Neuronal stem cell (in vitro differentiated cells): ENCODE measurements at regions not wholly inside any gene's neighbourhood (a gene's known extent, or its start where the extent isn't known, plus 50 kb on each side); places are given as distances from the start of the nearest gene placed in this dataset.
"Not testable (repeated sequence)": the region's sequence is repeated elsewhere in the genome, so short reads cannot be mapped to it uniquely, and the experiment has no call there.

Experiments
- DNase-seq: peaks from one replicate; pipeline ENCODE4 v3.0.0-alpha.2; 2013; ENCODE audit warnings: low spot score
- H2AFZ ChIP-seq: one replicate; pipeline ENCODE4 v1.6.1; 2013; ENCODE audit warnings: mild to moderate bottlenecking, low read length, inconsistent platforms
- H2AK5ac ChIP-seq: 2 replicates; pipeline ENCODE4 v1.6.1; 2013; ENCODE audit warnings: low read depth, mild to moderate bottlenecking, inconsistent platforms, low read length, moderate library complexity, mixed read lengths
- H2BK120ac ChIP-seq: 2 replicates; pipeline ENCODE4 v1.6.1; 2013; ENCODE audit warnings: low read depth, mild to moderate bottlenecking, inconsistent platforms, low read length, moderate library complexity, mixed read lengths
- H2BK12ac ChIP-seq: one replicate; pipeline ENCODE4 v1.6.1; 2013; ENCODE audit warnings: low read length, inconsistent platforms
- H2BK15ac ChIP-seq: 2 replicates; pipeline ENCODE4 v1.6.1; 2013; ENCODE audit warnings: mild to moderate bottlenecking, low read length, inconsistent platforms, mixed read lengths
- H2BK5ac ChIP-seq: one replicate; pipeline ENCODE4 v1.6.1; 2013; ENCODE audit warnings: inconsistent platforms, mild to moderate bottlenecking, low read length, moderate library complexity
- H3K14ac ChIP-seq: one replicate; pipeline ENCODE4 v1.6.1; 2013; ENCODE audit warnings: low read length, inconsistent platforms
- H3K18ac ChIP-seq: 2 replicates; pipeline ENCODE4 v1.6.1; 2013; ENCODE audit warnings: low read length, inconsistent platforms
- H3K23ac ChIP-seq: 2 replicates; pipeline ENCODE4 v1.6.1; 2013; ENCODE audit warnings: low read depth, mild to moderate bottlenecking, mixed read lengths, low read length, inconsistent platforms; ENCODE audit not compliant: poor library complexity
- H3K27ac ChIP-seq: replicated peaks from 3 replicates; pipeline ENCODE4 v1.5.1; 2013; ENCODE audit warnings: low read length, inconsistent platforms
- H3K27me3 ChIP-seq, 3 experiments: 2 replicates each; pipeline ENCODE4 v1.6.1; 2013; ENCODE audit warnings: low read length in 3 of 3, mild to moderate bottlenecking in 2 of 3, inconsistent platforms in 1 of 3, low read depth in 1 of 3, mixed read lengths in 1 of 3, moderate library complexity in 1 of 3; ENCODE audit not compliant: control insufficient read depth in 3 of 3, insufficient read depth in 3 of 3
- H3K36me3 ChIP-seq, 2 donors: replicated peaks in 1 of 2; 2 replicates each; pipeline ENCODE4 v1.6.1; 2013; ENCODE audit warnings: low read length in 2 of 2; ENCODE audit not compliant: control insufficient read depth in 2 of 2, insufficient read depth in 2 of 2
- H3K4ac ChIP-seq: 2 replicates; pipeline ENCODE4 v1.6.1; 2013; ENCODE audit warnings: inconsistent platforms, mild to moderate bottlenecking, low read length, moderate library complexity
- H3K4me1 ChIP-seq, 2 donors: 1 replicate in 1 of 2; 2 replicates in 1 of 2; pipeline ENCODE4 v1.6.1; 2013; ENCODE audit warnings: low read length in 2 of 2, low read depth in 1 of 2; ENCODE audit not compliant: control insufficient read depth in 2 of 2, insufficient read depth in 1 of 2
- H3K4me2 ChIP-seq: one replicate; pipeline ENCODE4 v1.6.1; 2013; ENCODE audit warnings: mild to moderate bottlenecking, low read length, inconsistent platforms; ENCODE audit not compliant: insufficient read depth, poor library complexity, severe bottlenecking
- H3K4me3 ChIP-seq, 2 donors: 2 replicates each; pipeline ENCODE4 v1.5.1; 2013; ENCODE audit warnings: low read length in 2 of 2, mild to moderate bottlenecking in 2 of 2, inconsistent platforms in 1 of 2, moderate library complexity in 1 of 2
- H3K79me1 ChIP-seq: one replicate; pipeline ENCODE4 v1.6.1; 2013; ENCODE audit warnings: low read depth, mild to moderate bottlenecking, inconsistent platforms, low read length, moderate library complexity
- H3K9ac ChIP-seq: one replicate; pipeline ENCODE4 v1.6.1; 2013; ENCODE audit warnings: mild to moderate bottlenecking, low read depth, low read length, inconsistent platforms; ENCODE audit not compliant: poor library complexity
- H3K9me3 ChIP-seq, 2 donors: replicated peaks in 1 of 2; 2 replicates each; pipeline versions ENCODE3 to v1.6.1; 2013; ENCODE audit warnings: low read length in 2 of 2, mild to moderate bottlenecking in 2 of 2, inconsistent platforms in 1 of 2, low read depth in 1 of 2, mixed read lengths in 1 of 2, moderate library complexity in 1 of 2; ENCODE audit not compliant: control insufficient read depth in 2 of 2, insufficient read depth in 1 of 2
- H4K8ac ChIP-seq: one replicate; pipeline ENCODE4 v1.6.1; 2013; ENCODE audit warnings: low read depth, mild to moderate bottlenecking, inconsistent platforms, low read length, moderate library complexity
- H4K91ac ChIP-seq: one replicate; pipeline ENCODE4 v1.6.1; 2013; ENCODE audit warnings: low read length, low read depth, mild to moderate bottlenecking, inconsistent platforms; ENCODE audit not compliant: poor library complexity
- WGBS, 2 donors: extraction: QIAGEN DNeasy Blood & Tissue Kit; methylation state at CpG; one replicate each; pipeline ENCODE4 v1.1.7; 2013; ENCODE audit warnings: missing lambda C conversion rate in 2 of 2, mixed read lengths in 1 of 2; ENCODE audit not compliant: insufficient read length in 2 of 2, insufficient replicate concordance in 1 of 2; ENCODE audit errors: extremely low coverage in 2 of 2; 5-methylcytosine and 5-hydroxymethylcytosine counted together

DNA sequence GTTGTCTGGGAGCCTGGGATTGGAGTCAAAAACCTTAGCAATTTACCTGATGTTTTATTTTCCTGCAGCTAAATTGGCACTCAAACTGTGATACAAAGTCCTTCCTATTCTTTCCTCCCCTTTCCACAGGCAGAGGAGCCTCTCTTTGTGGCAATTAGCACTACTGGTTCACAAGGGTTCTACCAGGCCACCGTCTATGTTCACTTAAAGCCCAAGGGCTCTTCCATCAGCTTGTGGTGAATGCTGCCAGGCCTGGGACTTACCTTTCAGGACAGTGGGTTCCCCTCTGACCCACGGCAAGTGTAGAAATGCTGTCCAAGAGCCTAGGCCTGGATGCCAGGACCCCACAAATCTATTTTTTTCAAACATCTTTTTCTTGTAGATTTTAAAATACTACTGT is 251.9 kb upstream of the B3GALT2 start:
- Histone ChIP-seq H2AK5ac (no peak overlapping the region), H3K27me3 (no peaks in the 10 kb centered on the region), H3K4me3 (no peak overlapping the region), H3K23ac (no peak overlapping the region), H3K4me2 (no peak overlapping the region), H2BK12ac (no peak overlapping the region), H2BK120ac (no peak overlapping the region), H2AFZ (no peak overlapping the region), H3K9ac (no peak overlapping the region), H3K79me1 (no peaks in the 10 kb centered on the region), H3K9me3 (peaks cover 1 to 11% of the 10 kb centered on the region in 2 donors), H2BK5ac (no peak overlapping the region), H3K4me1 (no peaks in the 10 kb centered on the region), H3K36me3 (no peaks in the 10 kb centered on the region), H3K4ac (no peak overlapping the region), H2BK15ac (no peak overlapping the region), H3K18ac (no peak overlapping the region), H3K14ac (no peak overlapping the region), H4K8ac (no peak overlapping the region), H4K91ac (no peak overlapping the region), H3K27ac (no peak overlapping the region)
- no peak for DNase-seq
- no CpG with 5 or more reads among the region's 2 CpGs for WGBS, 2 donors

DNA sequence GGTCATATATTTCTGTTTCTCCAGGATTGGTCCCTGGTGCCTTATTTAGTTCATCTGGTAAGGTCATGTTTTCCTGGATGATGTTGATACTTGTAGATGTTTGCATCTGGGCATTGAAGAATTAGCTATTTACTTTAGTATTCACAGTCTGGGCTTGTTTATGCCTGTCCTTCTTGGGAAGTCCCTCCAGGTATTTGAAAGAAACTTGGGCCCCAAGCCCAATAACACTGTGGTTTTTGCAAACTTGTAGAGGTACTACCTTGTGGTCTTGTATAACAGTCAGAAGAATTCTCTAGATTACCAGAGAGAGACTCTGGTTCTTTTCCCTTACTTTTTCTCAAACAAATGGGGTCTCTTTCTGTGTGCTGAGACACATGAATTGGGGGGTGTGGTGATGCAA is 251.4 kb upstream of the B3GALT2 start:
- no peaks in the 10 kb centered on the region for H3K36me3 ChIP-seq
- no peak overlapping the region for H3K27ac ChIP-seq
- H3K4me3 ChIP-seq: no peak overlapping the region
- H2BK120ac ChIP-seq: no peak overlapping the region
- H3K4me2 ChIP-seq: no peak overlapping the region
- H3K4me1 ChIP-seq: no peaks in the 10 kb centered on the region
- H3K18ac ChIP-seq: no peak overlapping the region
- no peak overlapping the region for H2BK12ac ChIP-seq
- no peak overlapping the region for H3K23ac ChIP-seq
- H3K79me1 ChIP-seq: no peaks in the 10 kb centered on the region
- H2AK5ac ChIP-seq: no peak overlapping the region
- no peak overlapping the region for H2AFZ ChIP-seq
- H4K8ac ChIP-seq: no peak overlapping the region
- no peak overlapping the region for H2BK15ac ChIP-seq
- DNase-seq: no peak
- H3K4ac ChIP-seq: no peak overlapping the region
- H2BK5ac ChIP-seq: no peak overlapping the region
- no peak overlapping the region for H3K9ac ChIP-seq
- no peak overlapping the region for H3K14ac ChIP-seq
- peaks cover 5 to 15% of the 10 kb centered on the region in 2 donors for H3K9me3 ChIP-seq
- H3K27me3 ChIP-seq: no peaks in the 10 kb centered on the region
- no peak overlapping the region for H4K91ac ChIP-seq

DNA sequence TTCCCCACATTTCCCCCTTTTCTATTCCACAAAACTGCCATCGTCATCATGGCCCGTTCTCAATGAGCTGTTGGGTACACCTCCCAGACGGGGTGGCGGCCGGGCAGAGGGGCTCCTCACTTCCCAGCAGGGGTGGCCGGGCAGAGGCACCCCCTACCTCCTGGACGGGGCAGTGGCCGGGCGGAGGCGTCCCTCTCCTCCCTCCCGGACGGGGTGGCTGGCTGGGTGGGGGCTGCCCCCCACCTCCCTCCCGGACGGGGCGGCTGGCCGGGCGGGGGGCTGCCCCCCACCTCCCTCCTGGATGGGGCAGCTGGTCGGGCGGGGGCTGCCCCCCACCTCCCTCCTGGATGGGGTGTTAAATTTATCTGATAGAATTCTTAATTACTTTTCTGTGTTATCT is 250.9 kb upstream of the B3GALT2 start:
- not testable (repeated sequence) for H4K8ac ChIP-seq, H3K36me3 ChIP-seq, H3K18ac ChIP-seq, H3K27me3 ChIP-seq, H4K91ac ChIP-seq, H2AK5ac ChIP-seq, DNase-seq, H2BK15ac ChIP-seq, H2BK12ac ChIP-seq, H2BK120ac ChIP-seq, H3K4ac ChIP-seq, H3K79me1 ChIP-seq, H3K4me3 ChIP-seq, H3K4me2 ChIP-seq, H2BK5ac ChIP-seq, H3K23ac ChIP-seq, H3K27ac ChIP-seq, H2AFZ ChIP-seq, H3K4me1 ChIP-seq, H3K9ac ChIP-seq, H3K14ac ChIP-seq
- H3K9me3 ChIP-seq: peaks cover 8 to 18% of the 10 kb centered on the region in 2 donors
- WGBS, 2 donors: no CpG with 5 or more reads among the region's 19 CpGs

DNA sequence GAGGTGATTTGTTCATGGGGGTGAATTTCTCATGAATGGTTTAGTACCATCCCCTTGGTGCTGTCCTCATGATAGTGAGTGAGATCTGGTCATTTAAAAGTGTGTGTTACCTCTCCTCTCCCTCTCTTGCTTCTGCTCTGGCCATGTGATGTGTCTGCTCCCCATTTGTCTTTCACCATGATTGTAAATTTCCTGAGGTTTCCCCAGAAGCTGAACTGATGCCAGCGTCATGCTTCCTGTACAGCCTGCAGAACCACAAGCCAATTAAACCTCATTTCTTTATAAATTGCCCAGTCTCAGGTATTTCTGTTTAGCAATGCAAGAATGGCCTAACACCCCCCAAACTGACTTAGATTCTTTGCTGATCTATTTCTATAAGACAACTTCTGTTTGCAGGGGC is 249.4 kb upstream of the B3GALT2 start:
- Histone ChIP-seq H2AFZ (no peak overlapping the region), H2BK12ac (no peak overlapping the region), H3K23ac (no peak overlapping the region), H3K14ac (no peak overlapping the region), H3K36me3 (no peaks in the 10 kb centered on the region), H3K9ac (no peak overlapping the region), H2AK5ac (no peak overlapping the region), H3K27ac (no peak overlapping the region), H3K27me3 (no peaks in the 10 kb centered on the region), H3K4me3 (no peak overlapping the region), H2BK5ac (no peak overlapping the region), H3K4me1 (no peaks in the 10 kb centered on the region), H4K8ac (no peak overlapping the region), H3K4ac (no peak overlapping the region), H3K9me3 (peaks cover 8 to 18% of the 10 kb centered on the region in 2 donors), H3K4me2 (no peak overlapping the region), H2BK120ac (no peak overlapping the region), H3K18ac (no peak overlapping the region), H4K91ac (no peak overlapping the region), H2BK15ac (no peak overlapping the region), H3K79me1 (no peaks in the 10 kb centered on the region)
- no CpG with 5 or more reads among the region's 1 CpG for WGBS, 2 donors
- DNase-seq: no peak
